Parathyroid adenoma (tissue), 2 donors: ENCODE measurements at regions not wholly inside any gene's neighbourhood (a gene's known extent, or its start where the extent isn't known, plus 50 kb on each side); places are given as distances from the start of the nearest gene placed in this dataset.

Experiments
- H2AFZ ChIP-seq: fragments of 300-600 bp; sonication (generic); one replicate; pipeline ENCODE4 v1.7.0; 2017; ENCODE audit warnings: antibody characterized with exemption, mild to moderate bottlenecking
- H3K27ac ChIP-seq: fragments of 300-600 bp; sonication (generic); one replicate; pipeline ENCODE4 v1.7.0; 2017
- H3K27me3 ChIP-seq: fragments of 300-600 bp; sonication (generic); one replicate; pipeline ENCODE4 v1.7.0; 2017; ENCODE audit warnings: low read length; ENCODE audit not compliant: control insufficient read depth, insufficient read depth
- H3K36me3 ChIP-seq: fragments of 300-600 bp; sonication (generic); one replicate; pipeline ENCODE4 v1.7.0; 2017; ENCODE audit warnings: low read length; ENCODE audit not compliant: control insufficient read depth, insufficient read depth
- H3K4me1 ChIP-seq: fragments of 300-600 bp; sonication (generic); one replicate; pipeline ENCODE4 v1.7.0; 2017; ENCODE audit warnings: control low read depth
- H3K4me2 ChIP-seq: fragments of 300-600 bp; sonication (generic); one replicate; pipeline ENCODE4 v1.7.0; 2017; ENCODE audit warnings: low read length
- H3K4me3 ChIP-seq: fragments of 300-600 bp; sonication (generic); one replicate; pipeline ENCODE4 v1.7.0; 2017; ENCODE audit warnings: low read depth, low read length
- H3K79me2 ChIP-seq: fragments of 300-600 bp; sonication (generic); one replicate; pipeline ENCODE4 v1.7.0; 2017; ENCODE audit warnings: control low read depth
- H3K9ac ChIP-seq: fragments of 300-600 bp; sonication (generic); one replicate; pipeline ENCODE4 v1.7.0; 2017; ENCODE audit warnings: mild to moderate bottlenecking
- H3K9me3 ChIP-seq: fragments of 300-600 bp; sonication (generic); one replicate; pipeline ENCODE4 v1.7.0; 2017; ENCODE audit warnings: low read length; ENCODE audit not compliant: control insufficient read depth
- TF ChIP-seq, protein P1 (sequence below): fragments of 300-600 bp; sonication (generic); IDR thresholded peaks from one replicate; pipeline ENCODE4 v1.7.0; 2017; ENCODE audit warnings: antibody characterized with exemption, mild to moderate bottlenecking
- donor health status: primary hyperparathyroidism.

DNA sequence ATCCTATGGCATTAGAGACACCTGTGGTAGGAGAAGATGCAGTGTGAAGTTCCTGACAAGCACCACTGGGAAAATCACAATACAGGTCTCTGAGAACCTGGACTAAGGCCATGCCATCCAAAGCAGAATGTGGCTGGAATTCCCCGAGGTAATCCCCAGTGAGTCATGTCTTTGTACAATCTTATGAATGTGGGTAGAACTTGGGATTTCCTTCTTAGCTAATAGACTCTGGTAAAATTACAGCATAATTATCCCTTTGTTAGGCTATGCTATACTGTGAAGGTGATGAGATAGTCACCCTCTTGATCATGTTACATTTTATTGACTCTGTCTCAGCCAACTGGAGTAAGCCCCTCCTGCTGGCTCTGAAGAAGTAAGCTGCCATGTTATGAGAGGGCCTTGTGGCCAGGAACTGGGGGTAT, 224.3 kb upstream of the DCN start:
- Histone ChIP-seq H3K4me2 (no peak overlapping the region), H3K9ac (no peak overlapping the region), H3K9me3 (no peaks in the 10 kb centered on the region), H2AFZ (no peak overlapping the region), H3K36me3 (no peaks in the 10 kb centered on the region), H3K4me1 (no peaks in the 10 kb centered on the region), H3K4me3 (no peak overlapping the region), H3K27ac (no peak overlapping the region), H3K79me2 (no peaks in the 10 kb centered on the region), H3K27me3 (no peaks in the 10 kb centered on the region)
- TF ChIP-seq, protein P1, sequence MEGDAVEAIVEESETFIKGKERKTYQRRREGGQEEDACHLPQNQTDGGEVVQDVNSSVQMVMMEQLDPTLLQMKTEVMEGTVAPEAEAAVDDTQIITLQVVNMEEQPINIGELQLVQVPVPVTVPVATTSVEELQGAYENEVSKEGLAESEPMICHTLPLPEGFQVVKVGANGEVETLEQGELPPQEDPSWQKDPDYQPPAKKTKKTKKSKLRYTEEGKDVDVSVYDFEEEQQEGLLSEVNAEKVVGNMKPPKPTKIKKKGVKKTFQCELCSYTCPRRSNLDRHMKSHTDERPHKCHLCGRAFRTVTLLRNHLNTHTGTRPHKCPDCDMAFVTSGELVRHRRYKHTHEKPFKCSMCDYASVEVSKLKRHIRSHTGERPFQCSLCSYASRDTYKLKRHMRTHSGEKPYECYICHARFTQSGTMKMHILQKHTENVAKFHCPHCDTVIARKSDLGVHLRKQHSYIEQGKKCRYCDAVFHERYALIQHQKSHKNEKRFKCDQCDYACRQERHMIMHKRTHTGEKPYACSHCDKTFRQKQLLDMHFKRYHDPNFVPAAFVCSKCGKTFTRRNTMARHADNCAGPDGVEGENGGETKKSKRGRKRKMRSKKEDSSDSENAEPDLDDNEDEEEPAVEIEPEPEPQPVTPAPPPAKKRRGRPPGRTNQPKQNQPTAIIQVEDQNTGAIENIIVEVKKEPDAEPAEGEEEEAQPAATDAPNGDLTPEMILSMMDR = no peak

DNA sequence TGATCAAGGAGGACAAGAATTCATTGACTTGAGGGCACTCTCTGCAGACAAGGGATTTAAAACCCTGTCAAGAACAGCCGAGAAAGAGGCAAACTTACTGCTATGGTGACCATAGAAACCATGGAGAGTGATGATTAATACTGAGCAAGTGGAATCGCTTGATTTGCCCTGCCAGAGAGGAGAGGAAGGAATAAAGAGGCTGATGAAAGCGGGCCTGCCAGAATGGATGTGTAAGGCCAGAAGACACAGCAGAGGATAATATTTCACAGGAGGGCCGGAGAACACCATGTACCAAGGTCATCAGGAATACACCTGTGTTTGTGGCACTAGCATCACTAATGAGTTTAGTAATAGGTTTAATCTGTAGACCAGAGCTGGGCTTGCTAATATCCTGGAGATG, 221.8 kb upstream of the DCN start:
- Histone ChIP-seq H3K4me1 (no peaks in the 10 kb centered on the region), H3K27me3 (no peaks in the 10 kb centered on the region)

DNA sequence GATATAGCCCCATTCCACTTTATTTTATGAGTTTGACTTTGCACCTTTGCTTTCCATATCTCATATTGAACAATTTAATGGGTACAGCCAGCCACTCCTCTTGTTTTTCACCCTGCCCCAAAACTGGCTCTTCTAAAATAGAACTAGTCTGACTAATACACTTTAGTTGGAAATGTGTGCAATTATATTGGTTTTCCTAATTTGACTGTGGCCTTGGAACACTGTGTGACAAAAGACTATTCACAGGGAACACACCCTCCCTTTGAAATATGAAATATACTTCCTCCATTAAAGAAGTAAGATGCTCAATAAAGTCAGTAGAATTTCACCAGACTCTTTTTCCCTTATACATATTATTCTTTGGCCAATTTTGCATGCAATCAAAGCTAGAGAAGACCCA, 218.6 kb upstream of the DCN start:
- Histone ChIP-seq H3K4me2 (no peak overlapping the region), H3K79me2 (no peaks in the 10 kb centered on the region), H3K36me3 (no peaks in the 10 kb centered on the region), H3K27me3 (no peaks in the 10 kb centered on the region), H3K9ac (no peak overlapping the region), H3K4me1 (no peaks in the 10 kb centered on the region), H3K27ac (no peak overlapping the region), H2AFZ (no peak overlapping the region), H3K9me3 (no peaks in the 10 kb centered on the region), H3K4me3 (no peak overlapping the region)
- TF ChIP-seq, protein P1 = no peak

More for the DNA sequence above, 221.8 kb upstream of the DCN start:
- H3K79me2 ChIP-seq = no peaks in the 10 kb centered on the region
- TF ChIP-seq, protein P1 = no peak
- H3K9me3 ChIP-seq = no peaks in the 10 kb centered on the region
- no peak overlapping the region for H2AFZ ChIP-seq
- no peak overlapping the region for H3K4me2 ChIP-seq
- no peak overlapping the region for H3K4me3 ChIP-seq
- H3K9ac ChIP-seq = no peak overlapping the region
- H3K27ac ChIP-seq = no peak overlapping the region
- no peaks in the 10 kb centered on the region for H3K36me3 ChIP-seq

DNA sequence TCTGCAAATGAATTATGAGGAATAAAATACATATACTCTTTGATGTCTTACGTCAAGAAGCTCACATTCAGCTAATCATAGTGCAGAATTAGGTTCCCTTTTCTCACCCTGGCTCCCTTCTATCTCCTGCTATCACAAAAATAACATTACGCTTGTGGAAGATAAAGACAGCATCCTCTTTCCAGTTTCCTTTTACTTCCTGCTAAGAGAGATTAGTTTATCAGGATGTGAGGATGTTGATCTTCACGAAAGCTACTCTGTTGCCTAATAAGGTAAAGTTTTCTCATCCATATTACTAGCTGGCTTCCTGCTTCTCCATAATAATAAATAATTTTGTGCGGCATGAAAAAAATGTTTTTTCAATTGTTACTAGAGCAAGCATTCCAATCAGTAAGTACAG, 217.7 kb upstream of the DCN start:
- no peak overlapping the region for H3K4me2 ChIP-seq
- no peaks in the 10 kb centered on the region for H3K79me2 ChIP-seq
- no peak overlapping the region for H3K4me3 ChIP-seq
- no peak overlapping the region for H3K27ac ChIP-seq
- no peak overlapping the region for H3K9ac ChIP-seq
- no peaks in the 10 kb centered on the region for H3K9me3 ChIP-seq
- no peaks in the 10 kb centered on the region for H3K36me3 ChIP-seq
- H2AFZ ChIP-seq = no peak overlapping the region
- no peaks in the 10 kb centered on the region for H3K27me3 ChIP-seq
- no peaks in the 10 kb centered on the region for H3K4me1 ChIP-seq
- TF ChIP-seq, protein P1 = no peak

DNA sequence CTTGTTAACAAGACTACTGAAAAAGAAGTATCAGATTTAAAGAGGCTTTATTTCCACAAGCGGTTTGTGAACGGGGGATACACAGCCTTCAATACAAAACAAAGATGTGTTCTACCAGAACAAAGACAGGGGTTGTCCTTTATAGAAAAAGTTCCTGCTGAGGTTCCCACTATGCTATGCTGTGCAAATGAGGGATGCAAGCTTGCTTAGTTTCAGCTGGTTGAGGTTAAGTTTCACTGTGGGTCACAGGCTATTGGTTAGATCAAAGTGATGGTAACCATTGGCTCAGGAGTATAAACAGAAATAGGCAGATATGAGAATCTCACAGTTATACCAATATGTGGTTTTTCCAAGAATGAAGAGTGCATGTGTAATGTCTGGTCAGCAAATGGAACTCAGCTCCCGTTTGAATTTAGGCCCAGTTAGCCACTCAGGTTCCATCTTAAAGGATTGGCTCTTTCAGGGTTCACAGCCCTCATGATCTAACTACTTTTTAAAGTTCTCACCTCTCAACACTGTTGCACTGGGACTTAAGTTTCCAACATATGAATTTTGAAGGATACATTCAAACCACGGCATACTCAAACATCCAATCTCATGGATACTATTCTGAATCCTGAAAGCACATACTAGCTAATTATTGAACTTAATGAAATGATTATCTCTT, 215.4 kb upstream of the DCN start:
- H2AFZ ChIP-seq = no peak overlapping the region
- no peak overlapping the region for H3K9ac ChIP-seq
- no peaks in the 10 kb centered on the region for H3K79me2 ChIP-seq
- TF ChIP-seq, protein P1 = no peak
- H3K4me1 ChIP-seq = no peaks in the 10 kb centered on the region
- H3K9me3 ChIP-seq = no peaks in the 10 kb centered on the region
- no peaks in the 10 kb centered on the region for H3K36me3 ChIP-seq
- no peak overlapping the region for H3K4me2 ChIP-seq
- H3K27ac ChIP-seq = no peak overlapping the region
- no peak overlapping the region for H3K4me3 ChIP-seq
- H3K27me3 ChIP-seq = no peaks in the 10 kb centered on the region
